Ureter (tissue), 1 donor: ENCODE measurements at regions not wholly inside any gene's neighbourhood (a gene's known extent, or its start where the extent isn't known, plus 50 kb on each side); places are given as distances from the start of the nearest gene placed in this dataset.

Experiments
- DNase-seq: peaks from one replicate; pipeline ENCODE4 v3.0.0-alpha.2; 2020; ENCODE audit warnings: low spot score
- donor health status: DM: yes; HTN: yes; CAD: no.

- no peak for DNase-seq
Observed at GRCh38 chr2:88832992-88833389, 141.5 kb downstream of the RPIA start.

- DNase-seq, result no peak
Observed at GRCh38 chr2:88834376-88834775, 142.9 kb downstream of the RPIA start.

DNA sequence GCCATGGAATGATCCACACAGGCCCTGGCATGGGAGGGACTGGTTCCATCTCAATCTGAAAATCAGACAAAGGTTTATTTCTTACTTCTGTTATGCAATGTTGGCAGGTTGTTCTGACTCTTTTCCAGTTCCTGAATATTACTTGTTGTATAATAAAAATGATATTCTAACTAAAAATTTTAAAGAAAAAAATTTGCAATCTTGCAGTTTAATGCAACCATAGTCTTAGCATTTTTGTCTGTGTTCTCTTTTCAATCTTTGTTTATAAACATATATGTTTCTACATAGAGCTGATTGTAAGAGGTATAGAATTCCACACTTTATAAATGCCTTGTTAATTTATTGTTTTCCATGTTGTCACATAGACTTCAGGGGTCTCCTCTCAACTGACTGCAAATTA lies 143.4 kb downstream of the RPIA start:
- no peak for DNase-seq

DNA sequence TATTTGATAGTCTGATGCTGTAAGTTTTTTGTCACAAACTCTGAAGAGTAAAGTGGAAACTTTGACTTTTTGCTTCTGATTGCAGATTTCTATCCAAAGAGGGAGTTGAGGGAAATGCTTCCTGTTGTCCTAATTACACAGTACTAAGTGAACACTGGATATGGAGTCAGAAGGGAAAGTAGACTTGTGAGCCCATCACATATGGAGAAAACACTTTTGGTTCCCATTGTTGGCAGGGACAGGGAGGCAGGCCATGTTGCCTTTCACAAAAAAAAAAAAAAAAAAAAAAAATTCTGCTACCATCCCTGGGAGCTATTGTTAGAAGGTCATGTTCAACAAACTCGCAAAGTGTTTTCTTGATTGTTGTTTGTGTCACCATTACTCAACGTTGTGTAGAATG lies 144.3 kb downstream of the RPIA start:
- no peak for DNase-seq

DNA sequence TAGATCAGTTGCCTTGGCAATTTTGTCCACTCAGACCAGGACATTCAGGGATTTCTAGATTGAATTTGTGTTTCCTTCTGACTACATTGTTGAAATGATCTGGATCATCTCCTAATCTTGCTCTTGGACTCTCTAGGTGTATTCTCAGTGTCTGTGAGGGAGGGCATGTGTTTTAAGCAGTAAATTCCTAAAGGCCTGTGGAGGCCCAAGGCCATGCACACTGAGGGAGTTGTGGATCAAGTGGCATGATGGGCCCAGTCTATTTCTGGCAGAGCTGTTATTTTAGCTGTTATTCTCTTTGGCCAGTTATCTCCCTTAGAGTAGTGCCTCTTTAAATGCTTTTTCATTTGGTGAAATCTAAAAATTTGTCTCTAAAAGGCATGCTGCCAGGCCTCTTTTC lies 144.9 kb downstream of the RPIA start:
- no peak for DNase-seq

GRCh38 chr2:88837511-88838160 lies 146.2 kb downstream of the RPIA start:
- no peak for DNase-seq

DNA sequence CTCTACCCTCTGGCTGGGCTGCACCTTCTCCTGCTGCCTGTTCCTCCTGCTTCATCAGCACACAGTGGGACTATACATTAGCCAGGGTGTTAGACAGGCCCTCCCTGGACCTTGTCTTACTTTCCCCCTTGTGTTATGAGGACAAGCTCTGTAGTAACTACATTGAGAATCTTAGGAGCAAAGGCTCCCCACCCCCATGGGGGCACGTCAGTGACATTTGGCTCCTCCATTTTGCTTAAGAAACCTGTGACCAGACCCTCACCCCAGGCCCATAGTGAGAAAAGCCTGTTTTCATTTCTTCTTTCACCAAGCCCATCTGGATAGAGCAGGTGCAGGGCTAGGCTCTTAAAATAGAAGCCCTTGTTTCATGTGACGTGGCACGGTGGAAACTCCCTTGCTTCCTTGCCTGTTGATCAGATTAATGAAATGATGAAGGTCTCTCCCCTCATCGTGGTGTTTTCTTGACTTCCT lies 146.7 kb downstream of the RPIA start:
- DNase-seq, result no peak

- DNase-seq, result no peak
Observed at GRCh38 chr2:88841224-88841929, 149.9 kb downstream of the RPIA start.

DNA sequence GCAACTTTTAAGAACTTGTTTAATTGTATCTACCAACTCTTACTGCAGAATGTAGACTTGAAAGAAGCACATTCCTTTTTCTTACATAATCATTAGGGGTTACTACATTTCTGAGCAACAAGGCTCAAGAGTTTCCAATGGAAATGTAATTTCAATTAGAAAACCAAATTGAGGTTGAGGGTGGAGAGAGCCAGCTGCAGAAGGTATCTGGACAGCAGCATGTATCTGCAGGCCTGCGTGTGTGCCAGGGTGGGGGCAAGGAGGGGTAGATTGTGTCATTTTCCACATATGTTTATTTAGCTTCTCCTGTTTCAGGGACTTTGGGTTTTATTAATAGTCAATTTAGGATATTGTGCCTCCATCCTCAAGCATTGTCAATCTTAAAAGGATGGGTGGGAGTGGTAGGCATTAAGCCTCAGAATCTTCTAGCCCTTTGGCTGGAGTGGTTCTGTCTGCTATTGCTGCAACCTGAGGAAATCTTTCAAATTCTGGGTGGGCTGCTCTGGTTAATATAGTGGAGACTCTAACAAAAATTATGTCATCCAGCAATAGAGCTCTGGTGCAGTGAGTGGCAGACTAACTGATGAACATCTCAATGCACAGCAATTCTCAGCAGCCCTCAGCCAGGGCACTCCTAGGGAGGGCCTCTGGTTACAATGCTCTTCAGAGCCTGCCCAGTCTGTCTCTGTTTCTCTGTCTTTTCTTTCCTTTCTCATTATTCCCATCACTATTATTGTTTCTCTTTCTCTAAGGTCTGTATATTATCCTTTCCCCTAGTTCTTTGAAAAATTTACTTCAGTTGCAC lies 151.4 kb downstream of the RPIA start:
- no peak for DNase-seq

DNA sequence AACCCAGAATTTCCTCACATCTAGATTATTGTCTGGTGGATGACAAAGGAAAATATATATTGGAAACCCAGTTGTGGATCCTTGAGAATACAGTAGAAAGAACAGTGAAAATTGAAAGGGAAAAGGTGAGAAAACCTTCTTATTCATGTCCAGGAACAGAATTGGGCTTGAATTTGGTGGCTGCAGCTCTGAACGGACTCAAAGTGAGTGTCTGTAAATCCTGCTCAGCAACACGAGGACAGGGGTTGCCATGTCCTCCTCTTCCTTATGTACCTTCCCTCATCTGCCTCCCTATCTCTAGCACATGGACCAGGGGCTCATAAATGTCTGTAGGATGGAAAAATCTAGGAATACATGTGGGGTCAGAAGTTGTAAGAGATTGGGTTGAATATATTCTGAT lies 152.2 kb downstream of the RPIA start:
- no peak for DNase-seq

GRCh38 chr2:88844960-88845359 lies 153.5 kb downstream of the RPIA start:
- no peak for DNase-seq

GRCh38 chr2:88845772-88846661 lies 154.5 kb downstream of the RPIA start:
- no peak for DNase-seq

- DNase-seq, result no peak
Observed at GRCh38 chr2:88852753-88853402, 161.4 kb downstream of the RPIA start.

- no peak for DNase-seq
Observed at GRCh38 chr2:88853403-88853790, 161.9 kb downstream of the RPIA start.

- DNase-seq, result no peak
Observed at GRCh38 chr2:88854528-88854927, 163.1 kb downstream of the RPIA start.

DNA sequence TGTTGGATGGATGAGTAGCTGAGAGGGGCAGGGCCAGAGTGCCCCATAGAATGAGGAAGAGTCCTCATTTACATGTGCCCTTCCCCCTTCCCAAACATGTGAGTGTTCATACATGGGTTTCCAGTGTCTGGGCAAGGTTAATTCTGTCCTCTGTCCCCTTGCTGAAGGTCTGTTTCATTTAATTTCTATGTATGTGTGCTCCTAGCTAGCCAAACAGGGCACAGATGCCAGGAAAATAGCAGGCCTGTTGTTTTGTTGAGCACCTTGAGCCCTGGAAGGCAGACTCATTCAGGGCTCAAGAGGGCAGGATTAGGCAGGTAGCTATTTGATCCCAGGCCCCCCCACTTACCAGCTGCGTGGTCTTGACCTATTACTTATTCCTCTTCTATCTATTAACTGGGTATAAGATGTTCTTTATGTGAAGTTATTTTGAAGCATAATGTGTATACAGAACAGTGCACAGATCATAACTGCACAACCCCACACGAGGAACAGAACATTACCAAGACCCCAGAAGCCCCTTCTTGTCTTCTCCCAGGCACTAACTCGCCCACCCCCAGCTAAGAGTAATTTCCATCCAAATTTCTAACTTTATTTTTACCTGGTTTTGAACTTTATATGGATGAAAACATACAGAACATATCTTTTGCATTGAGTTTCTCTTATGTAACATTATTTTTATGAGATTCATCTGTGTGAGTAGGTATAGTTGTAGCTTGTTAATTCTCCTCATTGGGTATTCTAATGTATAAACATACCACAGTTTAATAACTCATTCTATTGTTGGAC lies 164.3 kb downstream of the RPIA start:
- no peak for DNase-seq

GRCh38 chr2:88856409-88857135 lies 165.1 kb downstream of the RPIA start:
- no peak for DNase-seq

DNA sequence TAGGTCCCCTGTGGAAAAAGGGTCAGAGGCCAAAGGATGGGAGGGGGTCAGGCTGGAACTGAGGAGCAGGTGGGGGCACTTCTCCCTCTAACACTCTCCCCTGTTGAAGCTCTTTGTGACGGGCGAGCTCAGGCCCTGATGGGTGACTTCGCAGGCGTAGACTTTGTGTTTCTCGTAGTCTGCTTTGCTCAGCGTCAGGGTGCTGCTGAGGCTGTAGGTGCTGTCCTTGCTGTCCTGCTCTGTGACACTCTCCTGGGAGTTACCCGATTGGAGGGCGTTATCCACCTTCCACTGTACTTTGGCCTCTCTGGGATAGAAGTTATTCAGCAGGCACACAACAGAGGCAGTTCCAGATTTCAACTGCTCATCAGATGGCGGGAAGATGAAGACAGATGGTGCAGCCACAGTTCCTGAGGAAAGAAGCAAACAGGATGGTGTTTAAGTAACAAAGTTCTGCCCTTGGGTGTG lies 165.8 kb downstream of the RPIA start:
- no peak for DNase-seq

DNA sequence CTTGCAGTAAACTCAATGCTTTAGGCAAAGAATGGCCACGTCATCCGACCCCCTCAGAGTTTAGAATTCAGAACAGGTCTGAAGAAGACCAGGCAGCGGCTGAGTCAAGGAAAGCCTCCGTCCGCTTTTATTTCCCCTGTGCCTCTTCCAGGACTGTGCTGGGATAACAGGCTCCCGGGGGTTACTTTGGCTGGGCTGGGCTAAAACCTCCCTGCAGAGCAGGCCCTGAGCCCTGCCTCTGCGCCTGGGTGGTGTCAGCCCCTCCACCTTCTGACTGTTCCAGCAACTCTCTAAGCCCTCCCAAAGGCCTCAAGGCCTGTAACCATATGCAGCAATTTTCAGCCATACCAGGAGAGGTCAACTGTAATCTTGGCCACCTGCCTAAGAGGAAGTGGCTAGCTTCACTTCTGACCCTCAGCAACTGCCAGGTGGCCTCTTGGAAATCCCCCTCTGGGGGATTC lies 166.5 kb downstream of the RPIA start:
- no peak for DNase-seq
